ENCODE measurements at regions not wholly inside any gene's neighbourhood (a gene's known extent, or its start where the extent isn't known, plus 50 kb on each side); places are given as distances from the start of the nearest gene placed in this dataset.
"Not testable (repeated sequence)": the region's sequence is repeated elsewhere in the genome, so short reads cannot be mapped to it uniquely, and the experiment has no call there.

- not testable (repeated sequence) for H3K4me3 Mint-ChIP-seq, H3K27ac Mint-ChIP-seq, ATAC-seq, H3K27me3 Mint-ChIP-seq, H3K4me1 Mint-ChIP-seq, H3K36me3 Mint-ChIP-seq, H3K9me3 Mint-ChIP-seq
Measured at GRCh38 chr13:22955147-22955546, 225.6 kb upstream of the SGCG start.

GRCh38 chr13:22956456-22957115, 224.2 kb upstream of the SGCG start:
- H3K27me3 Mint-ChIP-seq, H3K27ac Mint-ChIP-seq, H3K4me3 Mint-ChIP-seq, H3K9me3 Mint-ChIP-seq, H3K36me3 Mint-ChIP-seq, ATAC-seq, H3K4me1 Mint-ChIP-seq: not testable (repeated sequence)

GRCh38 chr13:22959859-22960258, 220.9 kb upstream of the SGCG start:
- H3K4me3 Mint-ChIP-seq, H3K36me3 Mint-ChIP-seq, H3K27me3 Mint-ChIP-seq, H3K9me3 Mint-ChIP-seq, ATAC-seq, H3K27ac Mint-ChIP-seq, H3K4me1 Mint-ChIP-seq: not testable (repeated sequence)

- H3K27ac Mint-ChIP-seq = no peak overlapping the region
- H3K36me3 Mint-ChIP-seq = no peaks in the 10 kb centered on the region
- H3K4me3 Mint-ChIP-seq = no peak overlapping the region
- H3K4me1 Mint-ChIP-seq = no peaks in the 10 kb centered on the region
- no peaks in the 10 kb centered on the region for H3K27me3 Mint-ChIP-seq
- ATAC-seq = no peak
- H3K9me3 Mint-ChIP-seq = no peaks in the 10 kb centered on the region
Measured at GRCh38 chr13:22960827-22961226, 220.0 kb upstream of the SGCG start.

GRCh38 chr13:22961342-22961741, 219.4 kb upstream of the SGCG start:
- H3K4me3 Mint-ChIP-seq, ATAC-seq, H3K4me1 Mint-ChIP-seq, H3K27ac Mint-ChIP-seq, H3K9me3 Mint-ChIP-seq, H3K27me3 Mint-ChIP-seq, H3K36me3 Mint-ChIP-seq: not testable (repeated sequence)

- Mint-ChIP-seq H3K27me3 (no peaks in the 10 kb centered on the region), H3K4me3 (no peak overlapping the region), H3K36me3 (no peaks in the 10 kb centered on the region), H3K9me3 (no peaks in the 10 kb centered on the region), H3K27ac (no peak overlapping the region), H3K4me1 (no peaks in the 10 kb centered on the region)
- no peak for ATAC-seq
Measured at GRCh38 chr13:22961835-22962537, 218.8 kb upstream of the SGCG start.

- not testable (repeated sequence) for H3K36me3 Mint-ChIP-seq, H3K4me1 Mint-ChIP-seq, H3K9me3 Mint-ChIP-seq, H3K27me3 Mint-ChIP-seq, H3K27ac Mint-ChIP-seq, ATAC-seq, H3K4me3 Mint-ChIP-seq
Measured at GRCh38 chr13:22963384-22964053, 217.3 kb upstream of the SGCG start.

- ATAC-seq = no peak
- no peaks in the 10 kb centered on the region for H3K9me3 Mint-ChIP-seq
- no peaks in the 10 kb centered on the region for H3K4me1 Mint-ChIP-seq
- H3K4me3 Mint-ChIP-seq = no peak overlapping the region
- H3K27ac Mint-ChIP-seq = no peak overlapping the region
- H3K36me3 Mint-ChIP-seq = no peaks in the 10 kb centered on the region
- no peaks in the 10 kb centered on the region for H3K27me3 Mint-ChIP-seq
Measured at GRCh38 chr13:22964245-22964966, 216.4 kb upstream of the SGCG start.

- not testable (repeated sequence) for H3K27ac Mint-ChIP-seq, ATAC-seq, H3K4me3 Mint-ChIP-seq, H3K9me3 Mint-ChIP-seq, H3K27me3 Mint-ChIP-seq, H3K4me1 Mint-ChIP-seq, H3K36me3 Mint-ChIP-seq
Measured at GRCh38 chr13:22965011-22965857, 215.5 kb upstream of the SGCG start.

- H3K27me3 Mint-ChIP-seq, ATAC-seq, H3K27ac Mint-ChIP-seq, H3K36me3 Mint-ChIP-seq, H3K4me1 Mint-ChIP-seq, H3K4me3 Mint-ChIP-seq, H3K9me3 Mint-ChIP-seq: not testable (repeated sequence)
Measured at GRCh38 chr13:22965858-22966239, 214.9 kb upstream of the SGCG start.

- H3K27ac Mint-ChIP-seq, H3K9me3 Mint-ChIP-seq, H3K36me3 Mint-ChIP-seq, ATAC-seq, H3K4me1 Mint-ChIP-seq, H3K27me3 Mint-ChIP-seq, H3K4me3 Mint-ChIP-seq: not testable (repeated sequence)
Measured at GRCh38 chr13:22966753-22967152, 214.0 kb upstream of the SGCG start.

GRCh38 chr13:22967669-22968068, 213.1 kb upstream of the SGCG start:
- H3K4me3 Mint-ChIP-seq = no peak overlapping the region
- ATAC-seq = no peak
- H3K4me1 Mint-ChIP-seq = no peaks in the 10 kb centered on the region
- H3K27me3 Mint-ChIP-seq = no peaks in the 10 kb centered on the region
- no peaks in the 10 kb centered on the region for H3K36me3 Mint-ChIP-seq
- no peaks in the 10 kb centered on the region for H3K9me3 Mint-ChIP-seq
- no peak overlapping the region for H3K27ac Mint-ChIP-seq

- Mint-ChIP-seq H3K4me3 (no peak overlapping the region), H3K27me3 (no peaks in the 10 kb centered on the region), H3K36me3 (no peaks in the 10 kb centered on the region), H3K9me3 (peaks cover 8% of the 10 kb centered on the region), H3K27ac (no peak overlapping the region), H3K4me1 (no peaks in the 10 kb centered on the region)
- no peak for ATAC-seq
Measured at GRCh38 chr13:22979952-22980351, 200.8 kb upstream of the SGCG start.

- Mint-ChIP-seq H3K27ac (no peak overlapping the region), H3K4me1 (no peaks in the 10 kb centered on the region), H3K27me3 (no peaks in the 10 kb centered on the region), H3K36me3 (no peaks in the 10 kb centered on the region), H3K4me3 (no peak overlapping the region), H3K9me3 (peaks cover 12% of the 10 kb centered on the region)
- ATAC-seq = no peak
Measured at GRCh38 chr13:22980936-22981335, 199.8 kb upstream of the SGCG start.

- ATAC-seq = no peak
- Mint-ChIP-seq H3K27ac (no peak overlapping the region), H3K9me3 (no peaks in the 10 kb centered on the region), H3K4me3 (no peak overlapping the region), H3K4me1 (no peaks in the 10 kb centered on the region), H3K27me3 (no peaks in the 10 kb centered on the region), H3K36me3 (no peaks in the 10 kb centered on the region)
Measured at GRCh38 chr13:22993148-22993547, 187.6 kb upstream of the SGCG start.
